ENCODE measurements at regions not wholly inside any gene's neighbourhood (a gene's known extent, or its start where the extent isn't known, plus 50 kb on each side); places are given as distances from the start of the nearest gene placed in this dataset.

GRCh38 chr20:7330850-7331249 lies 563.4 kb downstream of the BMP2 start:
- no peak for TF ChIP-seq EP300 (IDR thresholded peaks at IDR 0.05)
- DNase-seq (ENCODE audit: low spot score in 2 of 2) = no peak
- Histone ChIP-seq H3K4me1 (no peaks in the 10 kb centered on the region), H3K9me3 (no peaks in the 10 kb centered on the region), H3K4me3 (no peak overlapping the region), H3K36me3 (no peaks in the 10 kb centered on the region), H3K27ac (no peak overlapping the region), H3K27me3 (no peaks in the 10 kb centered on the region)
- WGBS, 2 donors = 68 to 73% methylated on average over 4 of the region's 4 CpGs

- no peaks in the 10 kb centered on the region for H3K9me3 ChIP-seq
- no peaks in the 10 kb centered on the region for H3K4me1 ChIP-seq
- no peaks in the 10 kb centered on the region for H3K27me3 ChIP-seq
- 63 to 68% methylated on average over 1 of the region's 1 CpG for WGBS, 2 donors
- TF ChIP-seq POLR2A (IDR thresholded peaks at IDR 0.05) = no peak
- TF ChIP-seq EP300 (IDR thresholded peaks at IDR 0.05) = no peak
- no peak for TF ChIP-seq CTCF (IDR thresholded peaks at IDR 0.05)
- H3K36me3 ChIP-seq = no peaks in the 10 kb centered on the region
- DNase-seq (ENCODE audit: low spot score in 2 of 2) = no peak
- no peak overlapping the region for H3K27ac ChIP-seq
- no peak overlapping the region for H3K4me3 ChIP-seq
Observed at GRCh38 chr20:7332169-7332568, 564.7 kb downstream of the BMP2 start.

- no peak for DNase-seq (ENCODE audit: low spot score in 2 of 2)
- Histone ChIP-seq H3K27me3 (no peaks in the 10 kb centered on the region), H3K4me3 (no peak overlapping the region), H3K9me3 (no peaks in the 10 kb centered on the region), H3K4me1 (no peaks in the 10 kb centered on the region), H3K36me3 (no peaks in the 10 kb centered on the region), H3K27ac (no peak overlapping the region)
- 83 to 93% methylated on average over 3 of the region's 3 CpGs for WGBS, 2 donors
- no peak for TF ChIP-seq CTCF (IDR thresholded peaks at IDR 0.05)
- TF ChIP-seq POLR2A (IDR thresholded peaks at IDR 0.05) = no peak
- no peak for TF ChIP-seq EP300 (IDR thresholded peaks at IDR 0.05)
Observed at GRCh38 chr20:7333841-7334240, 566.4 kb downstream of the BMP2 start.

GRCh38 chr20:7346026-7346425 lies 578.5 kb downstream of the BMP2 start:
- TF ChIP-seq CTCF (IDR thresholded peaks at IDR 0.05) = no peak
- no peak for TF ChIP-seq EP300 (IDR thresholded peaks at IDR 0.05)
- TF ChIP-seq POLR2A (IDR thresholded peaks at IDR 0.05) = no peak
- Histone ChIP-seq H3K9me3 (no peaks in the 10 kb centered on the region), H3K27me3 (no peaks in the 10 kb centered on the region), H3K27ac (no peak overlapping the region), H3K36me3 (no peaks in the 10 kb centered on the region), H3K4me3 (no peak overlapping the region), H3K4me1 (no peaks in the 10 kb centered on the region)
- no peak for DNase-seq (ENCODE audit: low spot score in 2 of 2)
- 93 to 94% methylated on average over 3 of the region's 3 CpGs for whole genome bisulfite sequencing, 2 donors

DNA sequence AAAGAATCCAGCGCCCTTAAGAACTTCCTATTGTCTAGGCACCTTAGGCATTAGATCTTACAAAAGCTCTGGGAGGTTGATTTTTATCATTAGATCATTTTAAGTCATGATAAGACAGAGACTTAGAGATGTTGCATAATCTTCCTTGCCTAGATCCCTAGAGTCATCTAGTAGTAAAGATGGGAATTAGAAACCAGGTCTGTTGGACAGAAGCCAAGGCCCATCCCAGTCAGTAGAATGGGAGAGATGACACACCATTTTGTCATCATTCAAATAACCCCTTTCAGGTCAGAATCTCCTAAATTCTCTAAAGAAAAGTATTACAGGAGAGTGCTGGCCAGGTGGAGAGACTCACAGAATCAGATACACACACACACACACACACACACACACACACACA lies 579.1 kb downstream of the BMP2 start:
- no peak for DNase-seq (ENCODE audit: low spot score in 2 of 2)
- Histone ChIP-seq H3K4me3 (no peak overlapping the region), H3K9me3 (no peaks in the 10 kb centered on the region), H3K27me3 (no peaks in the 10 kb centered on the region), H3K27ac (no peak overlapping the region), H3K36me3 (no peaks in the 10 kb centered on the region), H3K4me1 (no peaks in the 10 kb centered on the region)
- 91 to 92% methylated on average over 1 of the region's 1 CpG for whole genome bisulfite sequencing, 2 donors
- TF ChIP-seq POLR2A (IDR thresholded peaks at IDR 0.05) (no peak), EP300 (IDR thresholded peaks at IDR 0.05) (no peak), CTCF (IDR thresholded peaks at IDR 0.05) (no peak)

DNA sequence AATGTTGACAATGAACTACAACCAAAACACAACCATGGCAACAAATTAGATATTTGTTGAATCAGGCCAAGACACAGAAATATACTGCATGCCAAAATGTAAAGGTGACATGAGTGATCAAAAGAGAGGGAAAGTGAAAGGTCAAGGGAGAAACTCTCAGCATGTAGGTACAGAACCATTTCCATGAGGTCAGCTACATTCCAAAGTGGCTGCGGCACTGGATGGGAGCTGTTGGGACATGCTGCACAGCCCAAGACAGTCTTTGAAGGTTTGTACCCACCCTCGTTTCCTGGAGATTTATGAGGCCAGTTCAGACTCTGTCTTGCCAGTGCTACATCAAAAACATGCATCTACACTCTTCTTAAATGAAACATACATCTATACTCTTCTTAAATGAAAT lies 579.9 kb downstream of the BMP2 start:
- no peak for DNase-seq (ENCODE audit: low spot score in 2 of 2)
- TF ChIP-seq EP300 (IDR thresholded peaks at IDR 0.05) (no peak), CTCF (IDR thresholded peaks at IDR 0.05) (no peak), POLR2A (IDR thresholded peaks at IDR 0.05) (no peak)

More for the DNA sequence above, 579.9 kb downstream of the BMP2 start:
- 66 to 81% methylated on average over 2 of the region's 2 CpGs for WGBS, 2 donors
- Histone ChIP-seq H3K27ac (no peak overlapping the region), H3K4me1 (no peaks in the 10 kb centered on the region), H3K27me3 (no peaks in the 10 kb centered on the region), H3K4me3 (no peak overlapping the region), H3K36me3 (no peaks in the 10 kb centered on the region), H3K9me3 (no peaks in the 10 kb centered on the region)

Data from tibial nerve (tissue), 4 donors.